WTC11 (cell line): ENCODE measurements at regions not wholly inside any gene's neighbourhood (a gene's known extent, or its start where the extent isn't known, plus 50 kb on each side); places are given as distances from the start of the nearest gene placed in this dataset.

ENCODE experiments used
- ATAC-seq: fragments of 200-7000 bp; cut with Tn5 transposase; 2 replicates; pipeline ENCODE4 v1.10.0; 2021; ENCODE audit warnings: mild to moderate bottlenecking, moderate library complexity
- CTCF ChIA-PET: fragments of 300-600 bp; sonication (Branson Sonifier 250); formaldehyde crosslinking; loops from one replicate; lab custom pipeline; 2021; ENCODE audit warnings: antibody characterized with exemption; lab: Charles Lee
- POLR2A ChIA-PET: fragments of 350-600 bp; sonication (Branson Sonifier 250); formaldehyde crosslinking; loops from one replicate; lab custom pipeline; 2021; ENCODE audit warnings: antibody characterized with exemption; lab: Charles Lee
- DNase-seq: peaks from one replicate; pipeline ENCODE4 v3.0.0; 2021; ENCODE audit warnings: low spot score
- H3K27ac Mint-ChIP-seq: 2 replicates; pipeline ENCODE4 v1.8.0; 2021; ENCODE audit warnings: mixed read lengths
- H3K27me3 Mint-ChIP-seq: 2 replicates; pipeline ENCODE4 v1.8.0; 2021; ENCODE audit warnings: low read depth, mild to moderate bottlenecking, moderate library complexity, mixed read lengths
- H3K36me3 Mint-ChIP-seq: 2 replicates; pipeline ENCODE4 v1.8.0; 2021; ENCODE audit warnings: mixed read lengths
- H3K4me1 Mint-ChIP-seq: 2 replicates; pipeline ENCODE4 v1.8.0; 2022; ENCODE audit warnings: mixed read lengths
- H3K4me3 Mint-ChIP-seq: 2 replicates; pipeline ENCODE4 v1.8.0; 2021; ENCODE audit warnings: mild to moderate bottlenecking, moderate library complexity, mixed read lengths
- H3K9me3 Mint-ChIP-seq: 2 replicates; pipeline ENCODE4 v1.8.0; 2021; ENCODE audit warnings: mixed read lengths
- ATF1 ChIP-seq: sonication (generic); formaldehyde crosslinking; IDR thresholded peaks from 2 replicates; pipeline ENCODE4 v1.8.1; 2023; ENCODE audit warnings: mild to moderate bottlenecking, moderate library complexity, missing genetic modification reagents
- CBFB ChIP-seq: sonication (generic); formaldehyde crosslinking; IDR thresholded peaks from 2 replicates; pipeline ENCODE4 v1.8.1; 2022; ENCODE audit warnings: mild to moderate bottlenecking, low read depth, missing genetic modification reagents
- CREB1 ChIP-seq: sonication (generic); formaldehyde crosslinking; IDR thresholded peaks from 2 replicates; pipeline ENCODE4 v1.8.0; 2023; ENCODE audit warnings: mild to moderate bottlenecking, missing genetic modification reagents
- CREM ChIP-seq: sonication (generic); formaldehyde crosslinking; IDR thresholded peaks from 2 replicates; pipeline ENCODE4 v1.8.1; 2022; ENCODE audit warnings: mild to moderate bottlenecking, missing genetic modification reagents, moderate library complexity
- ELF4 ChIP-seq: sonication (generic); formaldehyde crosslinking; IDR thresholded peaks from 2 replicates; pipeline ENCODE4 v1.8.1; 2022; ENCODE audit warnings: low read depth, mild to moderate bottlenecking, moderate library complexity, missing genetic modification reagents
- GRHL2 ChIP-seq: fragments of 250-450 bp; sonication (Bioruptor Pico); IDR thresholded peaks from 2 replicates; pipeline ENCODE4 v1.8.0; 2022; ENCODE audit warnings: mild to moderate bottlenecking, moderate library complexity; ENCODE audit not compliant: insufficient replicate concordance, severe bottlenecking
- JAZF1 ChIP-seq: fragments of 250-450 bp; sonication (Bioruptor Pico); IDR thresholded peaks from 2 replicates; pipeline ENCODE4 v1.9.0; 2021; ENCODE audit warnings: moderate library complexity, mild to moderate bottlenecking, inconsistent platforms
- JUN ChIP-seq: sonication (generic); formaldehyde crosslinking; IDR thresholded peaks from 2 replicates; pipeline ENCODE4 v1.8.0; 2023; ENCODE audit warnings: mild to moderate bottlenecking, missing genetic modification reagents
- KAT7 ChIP-seq: sonication (generic); formaldehyde crosslinking; IDR thresholded peaks from 2 replicates; pipeline ENCODE4 v1.8.1; 2023; ENCODE audit warnings: missing genetic modification reagents, mild to moderate bottlenecking, borderline replicate concordance
- MXD4 ChIP-seq: fragments of 250-450 bp; sonication (Bioruptor Pico); IDR thresholded peaks from 2 replicates; pipeline ENCODE4 v1.8.0; 2021; ENCODE audit warnings: mild to moderate bottlenecking, moderate library complexity, borderline replicate concordance
- NFYB ChIP-seq: sonication (generic); formaldehyde crosslinking; conservative IDR thresholded peaks from 2 replicates; pipeline ENCODE4 v1.8.0; 2022; ENCODE audit warnings: low read depth, missing genetic modification reagents
- RELA ChIP-seq: sonication (generic); formaldehyde crosslinking; IDR thresholded peaks from 2 replicates; pipeline ENCODE4 v1.8.1; 2022; ENCODE audit warnings: missing genetic modification reagents, mild to moderate bottlenecking, borderline replicate concordance
- SMAD3 ChIP-seq: sonication (generic); formaldehyde crosslinking; IDR thresholded peaks from 2 replicates; pipeline ENCODE4 v1.8.0; 2022; ENCODE audit warnings: missing genetic modification reagents, mild to moderate bottlenecking, borderline replicate concordance
- TCF7 ChIP-seq: sonication (generic); formaldehyde crosslinking; IDR thresholded peaks from 2 replicates; pipeline ENCODE4 v1.8.0; 2022; ENCODE audit warnings: mild to moderate bottlenecking, low read depth, missing genetic modification reagents, moderate library complexity
- TEAD4 ChIP-seq: sonication (generic); formaldehyde crosslinking; IDR thresholded peaks from 2 replicates; pipeline ENCODE4 v1.8.0; 2022; ENCODE audit warnings: mild to moderate bottlenecking, missing genetic modification reagents
- ZNF138 ChIP-seq: sonication (generic); formaldehyde crosslinking; conservative IDR thresholded peaks from 2 replicates; pipeline ENCODE4 v1.8.1; 2022; ENCODE audit warnings: mild to moderate bottlenecking, moderate library complexity, missing genetic modification reagents
- ZNF219 ChIP-seq: sonication (generic); formaldehyde crosslinking; IDR thresholded peaks from 2 replicates; pipeline ENCODE4 v1.8.0; 2023; ENCODE audit warnings: missing genetic modification reagents, mild to moderate bottlenecking, borderline replicate concordance
- ZNF232 ChIP-seq: sonication (generic); formaldehyde crosslinking; IDR thresholded peaks from 2 replicates; pipeline ENCODE4 v1.8.0; 2022; ENCODE audit warnings: mild to moderate bottlenecking, missing genetic modification reagents
- ZNF416 ChIP-seq: fragments of 250-450 bp; sonication (Bioruptor Pico); IDR thresholded peaks from 2 replicates; pipeline ENCODE4 v1.9.0; 2021; ENCODE audit warnings: mild to moderate bottlenecking, inconsistent platforms
- TF ChIP-seq, protein P1 (sequence below): sonication (generic); formaldehyde crosslinking; conservative IDR thresholded peaks from 2 replicates; pipeline ENCODE4 v1.8.1; 2023; ENCODE audit warnings: mild to moderate bottlenecking, low read depth, missing genetic modification reagents, moderate library complexity
- TF ChIP-seq, protein P2 (sequence below): fragments of 250-450 bp; sonication (Bioruptor Pico); IDR thresholded peaks from 2 replicates; pipeline ENCODE4 v2.1.2; 2022; ENCODE audit warnings: mild to moderate bottlenecking, moderate library complexity
- TF ChIP-seq, protein P3 (sequence below): sonication (generic); formaldehyde crosslinking; IDR thresholded peaks from 2 replicates; pipeline ENCODE4 v1.8.1; 2022; ENCODE audit warnings: mild to moderate bottlenecking, missing genetic modification reagents, moderate library complexity, borderline replicate concordance
- TF ChIP-seq, protein P4 (sequence below): sonication (generic); formaldehyde crosslinking; IDR thresholded peaks from 2 replicates; pipeline ENCODE4 v1.8.0; 2023; ENCODE audit warnings: mild to moderate bottlenecking, missing genetic modification reagents
- TF ChIP-seq, protein P5 (sequence below): sonication (generic); formaldehyde crosslinking; IDR thresholded peaks from 2 replicates; pipeline ENCODE4 v1.8.0; 2022; ENCODE audit warnings: mild to moderate bottlenecking, missing genetic modification reagents
- TF ChIP-seq, protein P6 (sequence below): sonication (generic); formaldehyde crosslinking; IDR thresholded peaks from 2 replicates; pipeline ENCODE4 v1.8.1; 2023; ENCODE audit warnings: mild to moderate bottlenecking, missing genetic modification reagents, moderate library complexity

DNA sequence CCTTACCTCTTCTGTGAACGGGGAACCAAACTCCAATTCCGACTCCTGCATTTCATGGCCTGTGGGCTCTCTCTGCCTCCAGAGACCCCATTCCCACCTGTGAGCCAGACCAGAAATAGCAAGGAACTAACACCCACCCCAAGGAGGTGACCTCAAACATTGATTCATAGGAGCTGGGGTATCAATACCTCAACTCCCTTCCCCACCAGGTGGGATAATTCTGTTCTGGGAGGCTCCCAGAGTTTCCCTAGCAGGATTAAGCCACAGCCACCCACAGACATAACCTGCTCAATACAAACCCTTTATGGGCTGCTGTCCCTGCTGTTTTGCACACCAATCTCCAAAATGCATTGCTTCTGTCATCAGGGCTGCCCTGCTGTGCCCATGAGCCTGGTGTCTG lies 59.6 kb upstream of the FOXF1 start:
- TF ChIP-seq MXD4 (CRISPR knock-in tag) (no peak), JAZF1 (no peak), ZNF138 (CRISPR knock-in tag) (no peak), CREM (CRISPR knock-in tag) (no peak), ZNF232 (no peak), GRHL2 (CRISPR knock-in tag) (no peak), CBFB (CRISPR knock-in tag) (no peak), NFYB (CRISPR knock-in tag) (no peak), ELF4 (no peak)
- TF ChIP-seq, protein P1, sequence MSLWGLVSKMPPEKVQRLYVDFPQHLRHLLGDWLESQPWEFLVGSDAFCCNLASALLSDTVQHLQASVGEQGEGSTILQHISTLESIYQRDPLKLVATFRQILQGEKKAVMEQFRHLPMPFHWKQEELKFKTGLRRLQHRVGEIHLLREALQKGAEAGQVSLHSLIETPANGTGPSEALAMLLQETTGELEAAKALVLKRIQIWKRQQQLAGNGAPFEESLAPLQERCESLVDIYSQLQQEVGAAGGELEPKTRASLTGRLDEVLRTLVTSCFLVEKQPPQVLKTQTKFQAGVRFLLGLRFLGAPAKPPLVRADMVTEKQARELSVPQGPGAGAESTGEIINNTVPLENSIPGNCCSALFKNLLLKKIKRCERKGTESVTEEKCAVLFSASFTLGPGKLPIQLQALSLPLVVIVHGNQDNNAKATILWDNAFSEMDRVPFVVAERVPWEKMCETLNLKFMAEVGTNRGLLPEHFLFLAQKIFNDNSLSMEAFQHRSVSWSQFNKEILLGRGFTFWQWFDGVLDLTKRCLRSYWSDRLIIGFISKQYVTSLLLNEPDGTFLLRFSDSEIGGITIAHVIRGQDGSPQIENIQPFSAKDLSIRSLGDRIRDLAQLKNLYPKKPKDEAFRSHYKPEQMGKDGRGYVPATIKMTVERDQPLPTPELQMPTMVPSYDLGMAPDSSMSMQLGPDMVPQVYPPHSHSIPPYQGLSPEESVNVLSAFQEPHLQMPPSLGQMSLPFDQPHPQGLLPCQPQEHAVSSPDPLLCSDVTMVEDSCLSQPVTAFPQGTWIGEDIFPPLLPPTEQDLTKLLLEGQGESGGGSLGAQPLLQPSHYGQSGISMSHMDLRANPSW, result no peak
- TF ChIP-seq, protein P2, sequence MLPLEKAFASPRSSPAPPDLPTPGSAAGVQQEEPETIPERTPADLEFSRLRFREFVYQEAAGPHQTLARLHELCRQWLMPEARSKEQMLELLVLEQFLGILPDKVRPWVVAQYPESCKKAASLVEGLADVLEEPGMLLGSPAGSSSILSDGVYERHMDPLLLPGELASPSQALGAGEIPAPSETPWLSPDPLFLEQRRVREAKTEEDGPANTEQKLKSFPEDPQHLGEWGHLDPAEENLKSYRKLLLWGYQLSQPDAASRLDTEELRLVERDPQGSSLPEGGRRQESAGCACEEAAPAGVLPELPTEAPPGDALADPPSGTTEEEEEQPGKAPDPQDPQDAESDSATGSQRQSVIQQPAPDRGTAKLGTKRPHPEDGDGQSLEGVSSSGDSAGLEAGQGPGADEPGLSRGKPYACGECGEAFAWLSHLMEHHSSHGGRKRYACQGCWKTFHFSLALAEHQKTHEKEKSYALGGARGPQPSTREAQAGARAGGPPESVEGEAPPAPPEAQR (CRISPR knock-in tag), result no peak
- TF ChIP-seq, protein P3, sequence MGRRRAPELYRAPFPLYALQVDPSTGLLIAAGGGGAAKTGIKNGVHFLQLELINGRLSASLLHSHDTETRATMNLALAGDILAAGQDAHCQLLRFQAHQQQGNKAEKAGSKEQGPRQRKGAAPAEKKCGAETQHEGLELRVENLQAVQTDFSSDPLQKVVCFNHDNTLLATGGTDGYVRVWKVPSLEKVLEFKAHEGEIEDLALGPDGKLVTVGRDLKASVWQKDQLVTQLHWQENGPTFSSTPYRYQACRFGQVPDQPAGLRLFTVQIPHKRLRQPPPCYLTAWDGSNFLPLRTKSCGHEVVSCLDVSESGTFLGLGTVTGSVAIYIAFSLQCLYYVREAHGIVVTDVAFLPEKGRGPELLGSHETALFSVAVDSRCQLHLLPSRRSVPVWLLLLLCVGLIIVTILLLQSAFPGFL (CRISPR knock-in tag), result no peak
- ChIA-PET CTCF (no interaction called here), POLR2A (no interaction called here)
- Mint-ChIP-seq H3K4me3 (no peak overlapping the region), H3K27ac (no peak overlapping the region), H3K4me1 (no peaks in the 10 kb centered on the region), H3K9me3 (peaks cover 16% of the 10 kb centered on the region), H3K36me3 (no peaks in the 10 kb centered on the region), H3K27me3 (peaks cover 2% of the 10 kb centered on the region)
- DNase-seq (no peak), ATAC-seq (no peak)

DNA sequence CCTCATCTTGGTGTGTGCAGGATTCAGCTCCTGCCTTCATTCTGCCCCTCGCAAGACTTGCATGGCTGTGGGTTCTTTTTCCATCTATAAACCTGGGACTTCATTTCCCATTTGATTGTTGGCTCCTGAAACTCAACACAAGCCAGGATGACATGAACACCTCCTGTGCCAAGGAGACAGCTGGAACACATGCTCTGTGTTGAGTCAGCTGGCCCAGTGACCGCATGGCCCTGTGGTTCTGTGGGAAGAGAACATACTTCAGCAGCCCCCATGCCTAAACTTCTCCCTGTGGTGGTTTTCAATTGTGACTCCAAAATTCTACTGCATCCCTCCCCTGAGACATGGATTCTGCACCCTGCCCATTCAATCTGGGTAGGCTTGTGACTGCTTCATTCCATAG lies 57.9 kb upstream of the FOXF1 start:
- H3K27me3 Mint-ChIP-seq, result peaks cover 6% of the 10 kb centered on the region
- POLR2A ChIA-PET, result no interaction called here
- TF ChIP-seq, protein P4, sequence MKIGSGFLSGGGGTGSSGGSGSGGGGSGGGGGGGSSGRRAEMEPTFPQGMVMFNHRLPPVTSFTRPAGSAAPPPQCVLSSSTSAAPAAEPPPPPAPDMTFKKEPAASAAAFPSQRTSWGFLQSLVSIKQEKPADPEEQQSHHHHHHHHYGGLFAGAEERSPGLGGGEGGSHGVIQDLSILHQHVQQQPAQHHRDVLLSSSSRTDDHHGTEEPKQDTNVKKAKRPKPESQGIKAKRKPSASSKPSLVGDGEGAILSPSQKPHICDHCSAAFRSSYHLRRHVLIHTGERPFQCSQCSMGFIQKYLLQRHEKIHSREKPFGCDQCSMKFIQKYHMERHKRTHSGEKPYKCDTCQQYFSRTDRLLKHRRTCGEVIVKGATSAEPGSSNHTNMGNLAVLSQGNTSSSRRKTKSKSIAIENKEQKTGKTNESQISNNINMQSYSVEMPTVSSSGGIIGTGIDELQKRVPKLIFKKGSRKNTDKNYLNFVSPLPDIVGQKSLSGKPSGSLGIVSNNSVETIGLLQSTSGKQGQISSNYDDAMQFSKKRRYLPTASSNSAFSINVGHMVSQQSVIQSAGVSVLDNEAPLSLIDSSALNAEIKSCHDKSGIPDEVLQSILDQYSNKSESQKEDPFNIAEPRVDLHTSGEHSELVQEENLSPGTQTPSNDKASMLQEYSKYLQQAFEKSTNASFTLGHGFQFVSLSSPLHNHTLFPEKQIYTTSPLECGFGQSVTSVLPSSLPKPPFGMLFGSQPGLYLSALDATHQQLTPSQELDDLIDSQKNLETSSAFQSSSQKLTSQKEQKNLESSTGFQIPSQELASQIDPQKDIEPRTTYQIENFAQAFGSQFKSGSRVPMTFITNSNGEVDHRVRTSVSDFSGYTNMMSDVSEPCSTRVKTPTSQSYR (CRISPR knock-in tag), result no peak
- TF ChIP-seq ATF1 (CRISPR knock-in tag), result no peak
- TF ChIP-seq ZNF219, result no peak
- TF ChIP-seq ZNF232, result no peak
- no peak for TF ChIP-seq KAT7 (CRISPR knock-in tag)
- TF ChIP-seq MXD4 (CRISPR knock-in tag), result no peak
- TF ChIP-seq, protein P1, result no peak
- TF ChIP-seq, protein P5, sequence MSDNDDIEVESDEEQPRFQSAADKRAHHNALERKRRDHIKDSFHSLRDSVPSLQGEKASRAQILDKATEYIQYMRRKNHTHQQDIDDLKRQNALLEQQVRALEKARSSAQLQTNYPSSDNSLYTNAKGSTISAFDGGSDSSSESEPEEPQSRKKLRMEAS (CRISPR knock-in tag), result no peak
- TF ChIP-seq CBFB (CRISPR knock-in tag), result no peak
- no peak for TF ChIP-seq TEAD4 (CRISPR knock-in tag)
- TF ChIP-seq, protein P6, sequence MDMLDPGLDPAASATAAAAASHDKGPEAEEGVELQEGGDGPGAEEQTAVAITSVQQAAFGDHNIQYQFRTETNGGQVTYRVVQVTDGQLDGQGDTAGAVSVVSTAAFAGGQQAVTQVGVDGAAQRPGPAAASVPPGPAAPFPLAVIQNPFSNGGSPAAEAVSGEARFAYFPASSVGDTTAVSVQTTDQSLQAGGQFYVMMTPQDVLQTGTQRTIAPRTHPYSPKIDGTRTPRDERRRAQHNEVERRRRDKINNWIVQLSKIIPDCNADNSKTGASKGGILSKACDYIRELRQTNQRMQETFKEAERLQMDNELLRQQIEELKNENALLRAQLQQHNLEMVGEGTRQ (CRISPR knock-in tag), result no peak
- TF ChIP-seq JUN (CRISPR knock-in tag), result no peak
- TF ChIP-seq CREB1 (CRISPR knock-in tag), result no peak
- no peak for TF ChIP-seq TCF7 (CRISPR knock-in tag)
- no peak for TF ChIP-seq ZNF416 (CRISPR knock-in tag)
- no peak for TF ChIP-seq RELA
- no peak for TF ChIP-seq SMAD3 (CRISPR knock-in tag)

More for the DNA sequence above, 57.9 kb upstream of the FOXF1 start:
- H3K27ac Mint-ChIP-seq, result no peak overlapping the region
- no peak overlapping the region for H3K4me3 Mint-ChIP-seq
- H3K9me3 Mint-ChIP-seq, result peaks cover 8% of the 10 kb centered on the region
- no peak for ATAC-seq
- no peak for DNase-seq
- no peaks in the 10 kb centered on the region for H3K36me3 Mint-ChIP-seq
- H3K4me1 Mint-ChIP-seq, result no peaks in the 10 kb centered on the region
- CTCF ChIA-PET, result interaction anchor here (0.6 kb wide), 1 partner anchor 208 kb away, joined by 3 read pairs; no protein-coding TSS in a partner anchor
